SH-SY5Y (cell line): ENCODE measurements at regions not wholly inside any gene's neighbourhood (a gene's known extent, or its start where the extent isn't known, plus 50 kb on each side); places are given as distances from the start of the nearest gene placed in this dataset.

Experiments
- GATA2 ChIP-seq: IDR thresholded peaks from 2 replicates; pipeline ENCODE4 v1.6.1; 2011; ENCODE audit warnings: mild to moderate bottlenecking, low read depth, low read length
- GATA3 ChIP-seq: IDR thresholded peaks from 2 replicates; pipeline ENCODE4 v1.6.1; 2011; ENCODE audit warnings: low read depth, mild to moderate bottlenecking, low read length, moderate library complexity

DNA sequence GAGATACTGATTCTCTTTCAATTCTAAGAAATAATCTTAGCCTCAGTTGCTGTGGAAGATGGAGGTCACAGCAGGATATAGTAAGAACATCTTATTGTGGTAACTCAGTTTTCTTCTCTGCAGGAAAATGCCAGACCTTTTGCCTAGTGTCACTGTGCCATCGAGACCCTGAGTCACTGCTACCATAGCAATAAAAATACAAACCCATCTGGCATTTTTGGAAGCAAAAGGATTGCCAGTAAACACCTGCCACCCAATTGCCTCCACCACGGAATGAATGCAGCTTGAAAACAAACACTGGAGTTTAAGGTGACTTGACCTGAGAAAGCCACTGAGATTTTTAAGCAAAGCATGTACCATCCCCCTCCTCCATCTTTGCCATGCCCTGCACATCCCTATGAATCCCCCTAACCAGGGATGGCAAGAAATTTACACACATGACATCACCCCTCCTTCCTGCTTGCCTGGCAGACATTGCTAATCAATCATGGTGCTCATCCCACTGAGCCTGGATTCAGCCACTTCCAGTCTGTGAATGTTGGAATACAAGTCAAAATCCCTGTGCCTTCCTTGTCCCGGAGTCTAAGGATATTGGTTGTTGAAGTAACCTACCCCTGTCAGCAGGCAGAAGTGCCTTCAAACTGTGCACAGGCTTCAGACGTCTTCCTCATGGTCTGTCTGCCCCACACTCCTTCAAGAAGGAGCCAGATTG is 59.6 kb upstream of the MAMLD1 start:
- TF ChIP-seq GATA3 (no peak), GATA2 (no peak)
